Progenitor cell of endocrine pancreas (in vitro differentiated cells): ENCODE measurements at regions not wholly inside any gene's neighbourhood (a gene's known extent, or its start where the extent isn't known, plus 50 kb on each side); places are given as distances from the start of the nearest gene placed in this dataset.

Experiments used
- DNase-seq: peaks from one replicate; pipeline ENCODE4 v3.0.0; 2021; ENCODE audit warnings: low spot score; ENCODE audit not compliant: unreplicated experiment
- H3K27ac Mint-ChIP-seq: 2 replicates; pipeline ENCODE4 v1.8.0; 2021; ENCODE audit warnings: mild to moderate bottlenecking, moderate library complexity, mixed read lengths
- H3K27me3 Mint-ChIP-seq: 2 replicates; pipeline ENCODE4 v1.8.0; 2021; ENCODE audit warnings: mixed read lengths
- H3K36me3 Mint-ChIP-seq: 2 replicates; pipeline ENCODE4 v1.8.0; 2022; ENCODE audit warnings: mixed read lengths; ENCODE audit not compliant: insufficient read depth
- H3K4me1 Mint-ChIP-seq: 2 replicates; pipeline ENCODE4 v1.8.0; 2021; ENCODE audit warnings: low read depth, mixed read lengths
- H3K4me3 Mint-ChIP-seq: 2 replicates; pipeline ENCODE4 v1.8.0; 2021; ENCODE audit warnings: low read depth, mild to moderate bottlenecking, moderate library complexity, mixed read lengths
- H3K9me3 Mint-ChIP-seq: 2 replicates; pipeline ENCODE4 v1.8.0; 2021; ENCODE audit warnings: low read depth, mixed read lengths
- CTCF ChIP-seq: fragments of 200-600 bp; sonication (generic); IDR thresholded peaks from one replicate; pipeline ENCODE4 v1.5.0; 2021; ENCODE audit warnings: antibody characterized with exemption, mild to moderate bottlenecking; ENCODE audit not compliant: unreplicated experiment

GRCh38 chr1:232447125-232447524 is 182.8 kb downstream of the SIPA1L2 start:
- Mint-ChIP-seq H3K4me3 (no peak overlapping the region), H3K27me3 (no peaks in the 10 kb centered on the region), H3K27ac (no peak overlapping the region), H3K36me3 (peaks cover 17% of the 10 kb centered on the region), H3K9me3 (no peaks in the 10 kb centered on the region), H3K4me1 (peaks cover 21% of the 10 kb centered on the region)
- DNase-seq, result no peak
- no peak for TF ChIP-seq CTCF

GRCh38 chr1:232445361-232446106 is 184.4 kb downstream of the SIPA1L2 start:
- Mint-ChIP-seq H3K4me3 (no peak overlapping the region), H3K27me3 (no peaks in the 10 kb centered on the region), H3K27ac (peak overlapping the region; percentile 56), H3K36me3 (peaks cover 27% of the 10 kb centered on the region), H3K9me3 (no peaks in the 10 kb centered on the region), H3K4me1 (peaks cover 7% of the 10 kb centered on the region)
- no peak for TF ChIP-seq CTCF
- no peak for DNase-seq

- Mint-ChIP-seq H3K4me1 (peaks cover 5% of the 10 kb centered on the region), H3K9me3 (no peaks in the 10 kb centered on the region), H3K27me3 (no peaks in the 10 kb centered on the region), H3K27ac (peak overlapping the region; percentile 50), H3K4me3 (peak overlapping the region; percentile 34), H3K36me3 (peaks cover 30% of the 10 kb centered on the region)
- no peak for DNase-seq
- TF ChIP-seq CTCF, result no peak
Observed at GRCh38 chr1:232443372-232443771, 186.6 kb downstream of the SIPA1L2 start.

GRCh38 chr1:232441036-232441411 is 188.9 kb downstream of the SIPA1L2 start:
- DNase-seq, result no peak
- Mint-ChIP-seq H3K36me3 (peaks cover 33% of the 10 kb centered on the region), H3K4me3 (no peak overlapping the region), H3K27ac (no peak overlapping the region), H3K9me3 (no peaks in the 10 kb centered on the region), H3K4me1 (peaks cover 5% of the 10 kb centered on the region), H3K27me3 (no peaks in the 10 kb centered on the region)
- TF ChIP-seq CTCF, result no peak

GRCh38 chr1:232440325-232441035 is 189.5 kb downstream of the SIPA1L2 start:
- Mint-ChIP-seq H3K27me3 (no peaks in the 10 kb centered on the region), H3K4me3 (no peak overlapping the region), H3K36me3 (peaks cover 33% of the 10 kb centered on the region), H3K4me1 (peaks cover 5% of the 10 kb centered on the region), H3K9me3 (no peaks in the 10 kb centered on the region), H3K27ac (no peak overlapping the region)
- no peak for DNase-seq
- TF ChIP-seq CTCF, result no peak
